Smooth muscle cell (in vitro differentiated cells): ENCODE measurements at regions not wholly inside any gene's neighbourhood (a gene's known extent, or its start where the extent isn't known, plus 50 kb on each side); places are given as distances from the start of the nearest gene placed in this dataset.
A peak's percentile ranks its signal among the peaks of the same experiment; 100 is the strongest.

Source experiments
- DNase-seq: peaks from one replicate; lab custom pipeline; 2025; ENCODE audit not compliant: unreplicated experiment; lab: John Stamatoyannopoulos, UW
- H2AFZ ChIP-seq: fragments of 200-600 bp; sonication (generic); 2 replicates; pipeline ENCODE4 v1.6.0; 2016; ENCODE audit warnings: antibody characterized with exemption, low read depth, mild to moderate bottlenecking
- H3F3A ChIP-seq: fragments of 200-600 bp; sonication (generic); 2 replicates; pipeline ENCODE4 v1.6.0; 2017; ENCODE audit warnings: antibody characterized with exemption, low read depth
- H3K27ac ChIP-seq: fragments of 200-600 bp; sonication (generic); 2 replicates; pipeline ENCODE4 v1.5.1; 2016; ENCODE audit warnings: low read depth, mild to moderate bottlenecking
- H3K27me3 ChIP-seq: fragments of 200-600 bp; sonication (generic); 2 replicates; pipeline ENCODE4 v1.6.1; 2016; ENCODE audit warnings: low read depth, mild to moderate bottlenecking
- H3K36me3 ChIP-seq: fragments of 200-600 bp; sonication (generic); 2 replicates; pipeline ENCODE4 v1.5.1; 2016; ENCODE audit warnings: low read depth
- H3K4me1 ChIP-seq: fragments of 200-600 bp; sonication (generic); 2 replicates; pipeline ENCODE4 v1.5.1; 2016; ENCODE audit warnings: low read depth
- H3K4me2 ChIP-seq: fragments of 200-600 bp; sonication (generic); 2 replicates; pipeline ENCODE4 v1.6.0; 2016; ENCODE audit warnings: mild to moderate bottlenecking
- H3K4me3 ChIP-seq: fragments of 200-600 bp; sonication (generic); 2 replicates; pipeline ENCODE4 v1.5.1; 2016; ENCODE audit warnings: mild to moderate bottlenecking
- H3K79me2 ChIP-seq: fragments of 200-600 bp; sonication (generic); 2 replicates; pipeline ENCODE4 v1.6.0; 2016; ENCODE audit warnings: low read depth, mild to moderate bottlenecking
- H3K9ac ChIP-seq: fragments of 200-600 bp; sonication (generic); 2 replicates; pipeline ENCODE4 v1.6.0; 2016; ENCODE audit warnings: low read depth
- H3K9me3 ChIP-seq: fragments of 200-600 bp; sonication (generic); replicated peaks from 2 replicates; pipeline ENCODE4 v1.5.1; 2016; ENCODE audit warnings: low read depth
- H4K20me1 ChIP-seq: fragments of 200-600 bp; sonication (generic); 2 replicates; pipeline ENCODE4 v1.6.0; 2016; ENCODE audit warnings: low read depth
- CTCF ChIP-seq: fragments of 200-600 bp; sonication (generic); IDR thresholded peaks from 2 replicates; pipeline ENCODE4 v1.5.1; 2017; ENCODE audit warnings: borderline replicate concordance, mild to moderate bottlenecking, antibody characterized with exemption; ENCODE audit not compliant: insufficient read depth, poor library complexity, severe bottlenecking
- WGBS: methylation state at CpG from one replicate; pipeline ENCODE4 v1.1.7; 2016; ENCODE audit warnings: low lambda C conversion rate; 5-methylcytosine and 5-hydroxymethylcytosine counted together

DNA sequence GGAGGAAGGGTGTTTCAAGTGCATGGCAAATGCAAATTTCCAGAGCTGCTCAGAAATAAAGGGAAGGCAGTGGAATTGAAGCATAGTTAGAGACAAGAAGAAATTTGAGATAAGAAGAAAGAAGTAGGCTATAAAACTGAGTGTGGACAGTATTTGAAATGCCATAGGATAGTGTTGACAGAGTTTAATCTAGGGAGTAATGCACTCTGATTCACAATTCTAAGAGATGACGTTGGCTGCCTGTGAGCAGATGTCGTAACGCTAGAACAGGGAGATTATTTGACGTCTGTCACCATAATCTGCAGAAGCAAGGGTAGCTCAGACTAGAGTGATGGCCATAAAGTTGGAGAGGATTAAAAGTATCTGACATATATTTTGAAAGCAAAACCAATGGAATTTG is 389.9 kb upstream of the KIRREL3 start:
- no peaks in the 10 kb centered on the region for H4K20me1 ChIP-seq
- no peak for DNase-seq
- H3K27me3 ChIP-seq = peaks cover 9% of the 10 kb centered on the region
- H3F3A ChIP-seq = no peaks in the 10 kb centered on the region
- H3K4me2 ChIP-seq = no peak overlapping the region
- H3K4me1 ChIP-seq = peaks cover 3% of the 10 kb centered on the region
- WGBS = 13% methylated on average over 4 of the region's 4 CpGs
- H3K79me2 ChIP-seq = no peaks in the 10 kb centered on the region
- no peak overlapping the region for H3K27ac ChIP-seq
- H2AFZ ChIP-seq = no peak overlapping the region
- no peak overlapping the region for H3K4me3 ChIP-seq
- H3K36me3 ChIP-seq = no peaks in the 10 kb centered on the region
- no peak for TF ChIP-seq CTCF
- no peak overlapping the region for H3K9ac ChIP-seq
- no peaks in the 10 kb centered on the region for H3K9me3 ChIP-seq

GRCh38 chr11:127385071-127385470 is 384.5 kb upstream of the KIRREL3 start:
- Histone ChIP-seq H3F3A (no peaks in the 10 kb centered on the region), H3K4me1 (no peaks in the 10 kb centered on the region), H3K27me3 (peaks cover 9% of the 10 kb centered on the region), H3K79me2 (no peaks in the 10 kb centered on the region), H3K27ac (no peak overlapping the region), H3K36me3 (no peaks in the 10 kb centered on the region), H3K4me3 (no peak overlapping the region), H4K20me1 (no peaks in the 10 kb centered on the region), H3K9me3 (no peaks in the 10 kb centered on the region), H3K9ac (no peak overlapping the region), H2AFZ (no peak overlapping the region), H3K4me2 (no peak overlapping the region)
- WGBS = 82% methylated on average over 10 of the region's 10 CpGs
- DNase-seq = no peak
- TF ChIP-seq CTCF = no peak

GRCh38 chr11:127383026-127383425 is 382.5 kb upstream of the KIRREL3 start:
- no peak overlapping the region for H3K9ac ChIP-seq
- no peak for DNase-seq
- no peak for TF ChIP-seq CTCF
- H3K36me3 ChIP-seq = no peaks in the 10 kb centered on the region
- H3K4me1 ChIP-seq = no peaks in the 10 kb centered on the region
- no peak overlapping the region for H2AFZ ChIP-seq
- H4K20me1 ChIP-seq = no peaks in the 10 kb centered on the region
- H3K4me2 ChIP-seq = peak overlapping the region; percentile 58
- peaks cover 3% of the 10 kb centered on the region for H3K27me3 ChIP-seq
- H3K9me3 ChIP-seq = no peaks in the 10 kb centered on the region
- no peak overlapping the region for H3K4me3 ChIP-seq
- WGBS = 58% methylated on average over 3 of the region's 3 CpGs
- peak overlapping the region; percentile 47 for H3K27ac ChIP-seq
- no peaks in the 10 kb centered on the region for H3K79me2 ChIP-seq
- no peaks in the 10 kb centered on the region for H3F3A ChIP-seq

DNA sequence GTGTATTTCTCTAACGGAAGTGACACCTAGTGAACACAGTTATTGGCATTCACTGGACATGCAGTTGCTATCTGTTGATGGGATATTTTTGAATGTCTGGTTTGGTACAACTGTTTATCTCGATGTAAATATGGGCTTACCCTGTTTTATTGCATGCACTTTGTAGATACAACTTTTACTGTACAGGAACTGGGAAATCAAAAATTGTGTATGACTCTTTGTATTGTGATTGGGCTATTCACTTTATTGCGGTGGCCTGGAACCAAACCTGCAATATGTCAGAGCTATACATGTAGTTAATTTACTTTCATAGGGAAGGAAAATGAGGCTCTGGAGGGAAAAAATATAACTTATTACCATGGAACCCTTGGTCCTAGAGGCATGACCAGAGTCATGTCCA is 380.7 kb upstream of the KIRREL3 start:
- no peak overlapping the region for H3K4me3 ChIP-seq
- H3K9ac ChIP-seq = no peak overlapping the region
- no peak for DNase-seq
- peak overlapping the region; percentile 15 for H3K4me2 ChIP-seq
- no peaks in the 10 kb centered on the region for H3K36me3 ChIP-seq
- no peaks in the 10 kb centered on the region for H3K9me3 ChIP-seq
- TF ChIP-seq CTCF = no peak
- WGBS = 45% methylated on average over 3 of the region's 3 CpGs
- H3K27me3 ChIP-seq = peaks cover 4% of the 10 kb centered on the region
- H3K27ac ChIP-seq = no peak overlapping the region
- H4K20me1 ChIP-seq = no peaks in the 10 kb centered on the region
- no peaks in the 10 kb centered on the region for H3K79me2 ChIP-seq
- H3K4me1 ChIP-seq = no peaks in the 10 kb centered on the region
- no peak overlapping the region for H2AFZ ChIP-seq
- H3F3A ChIP-seq = no peaks in the 10 kb centered on the region
